Left hindlimb (tissue), 1 donor: ENCODE measurements at regions not wholly inside any gene's neighbourhood (a gene's known extent, or its start where the extent isn't known, plus 50 kb on each side); places are given as distances from the start of the nearest gene placed in this dataset.
"Not testable (repeated sequence)": the region's sequence is repeated elsewhere in the genome, so short reads cannot be mapped to it uniquely, and the experiment has no call there.

ENCODE experiments used
- DNase-seq: peaks from one replicate; pipeline ENCODE4 v3.0.0-alpha.2; 2018

GRCh38 chr5:158514319-158514985, 585.3 kb downstream of the EBF1 start:
- peak; percentile 61 for DNase-seq

- DNase-seq, result no peak
Measured at GRCh38 chr5:158513490-158514318, 586.0 kb downstream of the EBF1 start.

GRCh38 chr5:158511454-158511853, 588.3 kb downstream of the EBF1 start:
- DNase-seq, result no peak

DNA sequence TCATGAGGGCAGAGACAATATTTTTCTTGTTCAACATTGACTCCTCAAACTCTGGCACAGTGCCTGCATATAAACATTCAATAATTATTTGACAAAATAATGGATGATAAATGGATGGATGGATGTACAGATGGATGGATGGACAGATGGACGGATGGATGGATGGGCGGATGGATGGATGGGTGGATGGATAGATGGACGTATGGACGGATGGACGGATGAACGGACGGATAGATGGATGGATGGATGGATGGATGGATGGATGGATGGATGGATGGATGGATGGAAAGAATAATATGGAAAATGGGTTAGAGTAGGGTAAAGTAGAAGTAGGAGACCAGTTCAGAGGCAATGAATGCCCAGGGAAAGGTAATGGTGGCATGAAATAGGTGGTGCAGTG, 589.2 kb downstream of the EBF1 start:
- DNase-seq, result no peak

DNA sequence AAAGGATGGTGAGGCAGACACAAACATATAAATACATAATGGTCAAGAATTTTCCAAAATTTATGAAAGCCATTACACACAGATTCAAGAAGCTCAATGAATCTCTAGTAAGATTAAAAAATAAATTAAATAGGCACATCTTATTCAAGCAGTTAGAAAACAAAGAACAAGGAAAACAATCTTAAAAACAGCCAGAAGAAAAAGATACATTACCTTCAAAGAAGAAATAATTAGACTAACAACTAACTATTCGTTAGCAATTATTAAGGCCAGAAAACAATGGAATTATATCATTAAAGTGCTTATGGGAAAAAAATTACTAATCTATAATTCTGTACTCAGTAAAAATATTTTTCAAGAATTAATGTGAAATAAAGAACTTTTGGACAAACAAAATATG, 593.1 kb downstream of the EBF1 start:
- DNase-seq, result no peak

GRCh38 chr5:158502686-158503085, 597.0 kb downstream of the EBF1 start:
- DNase-seq, result no peak

DNA sequence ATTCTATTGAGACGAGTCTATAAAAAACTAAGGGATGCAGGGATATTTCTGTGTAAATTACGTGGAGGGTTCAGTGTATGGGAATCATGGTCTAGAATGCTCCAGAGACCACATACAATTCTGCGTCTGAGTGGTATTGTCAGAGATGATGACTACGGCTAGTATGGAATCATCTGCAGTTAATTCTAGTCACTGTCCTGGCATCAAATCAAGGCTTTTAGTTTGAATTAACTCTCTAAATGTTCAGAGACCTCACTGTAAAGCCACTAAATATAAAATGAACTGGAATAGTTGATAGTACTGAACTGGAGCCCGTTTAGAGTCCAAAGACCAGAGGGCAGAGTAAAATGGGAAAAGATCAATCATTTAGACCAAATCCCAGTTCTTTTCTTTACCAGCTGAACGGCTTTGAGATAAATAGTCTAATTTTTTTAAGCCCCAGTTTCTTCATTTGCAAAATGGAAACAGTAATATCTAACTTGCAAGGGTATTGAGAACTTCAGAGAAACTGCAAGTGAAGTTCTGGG, 599.8 kb downstream of the EBF1 start:
- DNase-seq, result no peak

DNA sequence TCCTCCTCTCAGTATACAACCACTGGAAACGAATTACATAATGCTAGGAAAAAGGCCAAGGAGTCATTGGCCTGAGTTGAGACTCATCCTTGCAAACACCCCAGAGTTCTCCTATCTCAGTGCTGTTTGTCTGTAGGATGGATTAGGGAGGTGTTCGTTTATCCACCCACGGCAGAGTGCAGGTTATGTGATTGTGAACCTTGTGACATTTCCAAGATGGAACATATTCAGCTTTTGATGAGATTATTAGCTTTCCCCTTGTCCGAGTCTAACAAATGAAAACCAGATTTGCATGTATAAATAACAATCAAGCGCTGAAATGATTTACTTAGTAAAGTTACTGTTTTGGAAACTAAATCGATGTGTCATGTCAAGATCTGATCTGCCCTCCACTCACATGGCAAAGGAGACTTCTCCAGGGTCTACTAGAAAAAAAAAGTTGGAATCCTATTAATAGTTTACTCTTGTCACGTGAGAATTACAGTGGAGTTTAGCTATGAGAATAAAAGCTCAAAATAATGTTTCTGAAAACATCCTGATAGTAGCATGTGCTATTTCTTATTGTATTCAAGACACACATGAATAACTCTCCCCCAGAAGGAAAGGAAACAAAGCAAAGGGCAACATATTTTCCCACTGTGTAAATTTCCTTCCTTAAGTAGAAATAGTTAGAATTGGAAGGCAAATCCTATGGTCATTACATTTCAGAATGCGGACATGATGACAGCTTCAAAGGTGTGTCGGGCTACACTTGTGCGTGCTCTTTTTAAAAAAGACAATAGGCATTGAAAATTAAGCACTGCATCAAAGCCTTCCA, 600.4 kb downstream of the EBF1 start:
- DNase-seq, result no peak

- no peak for DNase-seq
Measured at GRCh38 chr5:158496624-158497023, 603.1 kb downstream of the EBF1 start.

DNA sequence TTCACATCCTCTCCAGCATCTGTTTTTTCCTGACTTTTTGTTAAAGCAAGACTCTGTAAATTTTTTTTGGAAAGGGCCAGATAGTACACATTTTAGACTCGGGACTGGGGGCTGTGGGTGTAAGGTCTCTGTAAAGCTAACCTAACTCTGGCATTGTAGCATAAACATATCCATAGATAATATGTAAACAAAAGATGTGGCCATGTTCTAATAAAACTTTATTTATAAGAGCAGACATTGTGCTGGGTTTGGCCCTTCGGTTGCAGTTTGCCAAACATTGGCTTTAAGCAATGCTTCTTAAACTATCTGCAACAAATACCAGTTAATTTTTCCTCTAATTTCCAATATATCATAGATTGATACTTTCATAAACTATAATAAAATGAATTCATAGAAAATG, 605.2 kb downstream of the EBF1 start:
- DNase-seq, result no peak

- not testable (repeated sequence) for DNase-seq
Measured at GRCh38 chr5:158494044-158494443, 605.7 kb downstream of the EBF1 start.

GRCh38 chr5:158492841-158493242, 606.9 kb downstream of the EBF1 start:
- no peak for DNase-seq

- no peak for DNase-seq
Measured at GRCh38 chr5:158492136-158492535, 607.6 kb downstream of the EBF1 start.

DNA sequence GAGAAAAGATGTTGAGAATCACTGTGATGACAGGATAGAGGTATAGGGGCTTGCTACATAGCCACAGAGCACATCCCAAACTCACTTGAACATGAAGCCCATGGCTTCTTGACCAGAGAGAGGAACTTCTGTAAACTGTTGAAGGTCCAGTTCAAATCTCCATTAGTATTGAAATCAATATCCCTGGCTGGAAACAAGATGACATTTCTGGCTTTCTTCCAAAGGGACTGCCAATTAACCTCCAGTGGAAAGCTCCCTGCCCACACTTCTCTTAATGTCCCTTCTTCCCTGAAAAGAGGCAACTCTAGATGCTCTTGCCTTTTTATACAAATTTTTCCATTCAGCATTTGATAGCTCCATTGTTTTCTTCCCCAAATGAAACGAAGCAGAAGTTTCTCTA, 612.1 kb downstream of the EBF1 start:
- no peak for DNase-seq

- no peak for DNase-seq
Measured at GRCh38 chr5:158487156-158487555, 612.6 kb downstream of the EBF1 start.

DNA sequence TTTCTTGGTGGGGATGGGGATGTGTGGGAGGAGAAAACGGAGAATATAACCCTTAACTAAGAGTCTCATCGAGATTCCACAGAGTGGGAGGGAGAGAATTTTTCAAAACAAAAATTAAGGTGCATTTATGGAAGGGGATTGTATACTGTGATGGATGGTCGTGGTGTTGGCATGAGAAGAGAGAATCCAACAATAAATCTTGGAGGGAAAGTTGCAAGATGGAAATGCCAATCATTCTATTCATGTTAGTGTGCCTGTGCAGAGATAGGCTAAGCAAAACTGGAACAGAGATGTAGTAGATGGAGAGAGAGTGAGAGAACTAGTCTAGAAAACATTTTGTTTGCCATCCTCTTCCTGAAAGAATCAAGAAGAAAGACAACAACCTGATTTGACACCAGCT, 613.1 kb downstream of the EBF1 start:
- DNase-seq, result no peak

- peak; percentile 89 for DNase-seq
Measured at GRCh38 chr5:158485604-158486081, 614.1 kb downstream of the EBF1 start.

GRCh38 chr5:158485047-158485446, 614.7 kb downstream of the EBF1 start:
- DNase-seq, result peak; percentile 58

DNA sequence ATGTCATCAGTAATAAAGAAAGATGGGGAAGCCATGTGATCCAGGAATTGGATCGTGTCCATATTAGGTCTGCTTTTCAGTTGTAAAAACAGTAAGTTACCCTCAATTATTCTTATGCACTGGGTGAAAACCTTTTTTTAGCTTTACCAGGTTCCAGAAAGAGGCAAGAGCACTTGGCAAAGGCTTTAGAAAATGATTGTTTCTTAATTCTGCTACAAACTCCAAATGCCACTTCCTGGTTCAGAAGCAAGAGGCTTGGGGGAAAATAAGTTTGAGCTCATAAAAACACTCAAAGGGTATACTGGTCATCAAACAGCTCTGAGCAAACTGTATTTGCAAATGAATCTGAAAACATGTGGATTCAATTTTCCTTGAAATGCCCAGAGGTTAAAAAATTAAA, 615.6 kb downstream of the EBF1 start:
- no peak for DNase-seq

DNA sequence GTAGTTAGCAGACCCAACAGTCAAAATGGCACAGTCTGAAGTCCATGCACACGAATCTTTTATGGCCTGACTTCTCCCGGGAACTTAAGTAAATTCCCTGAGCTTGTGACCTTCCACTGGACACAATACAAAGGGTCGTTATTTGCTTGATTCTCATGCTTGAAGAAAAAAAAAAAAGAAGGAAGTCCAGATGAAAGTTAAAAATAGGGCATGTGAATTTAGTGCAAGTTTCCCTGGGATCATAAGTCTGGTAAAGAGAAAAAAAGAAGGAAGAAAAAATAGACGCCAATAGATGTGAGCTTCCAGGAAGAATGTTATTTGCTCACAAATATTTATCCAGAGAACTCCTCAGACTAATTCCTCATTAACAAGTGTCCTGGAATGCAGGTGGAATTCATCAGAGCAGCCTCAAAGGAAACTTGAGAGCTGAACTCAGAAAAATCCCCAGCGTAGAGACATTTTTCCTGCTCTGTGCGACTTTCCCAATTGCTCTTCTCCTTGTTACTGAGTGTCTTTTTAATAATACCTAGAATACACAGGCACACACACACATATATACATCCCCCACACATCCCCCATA, 616.3 kb downstream of the EBF1 start:
- DNase-seq, result no peak

GRCh38 chr5:158482125-158482524, 617.6 kb downstream of the EBF1 start:
- DNase-seq, result no peak

GRCh38 chr5:158478139-158478538, 619.2 kb upstream of the CLINT1 start:
- DNase-seq, result no peak

- DNase-seq, result no peak
Measured at GRCh38 chr5:158477214-158477613, 618.3 kb upstream of the CLINT1 start.
